Body of pancreas (tissue), 4 donors: ENCODE measurements at regions not wholly inside any gene's neighbourhood (a gene's known extent, or its start where the extent isn't known, plus 50 kb on each side); places are given as distances from the start of the nearest gene placed in this dataset.

ENCODE experiments used
- POLR2A ChIP-seq, 3 donors: fragments of 450-650 bp; IDR thresholded peaks; one replicate each; pipeline ENCODE4 v1.6.1; 2016; ENCODE audit warnings: antibody characterized with exemption in 3 of 3, mild to moderate bottlenecking in 2 of 3
- TF ChIP-seq, protein P1 (sequence below), 7 experiments: fragments of 450-650 bp in 4 of 7; fragments of 200-600 bp in 3 of 7; sonication (generic) in 3 of 7; IDR thresholded peaks; one replicate each; pipeline ENCODE4 v1.5.1; 2016 to 2019; ENCODE audit warnings: antibody characterized with exemption in 7 of 7

GRCh38 chr2:145593280-145593679 lies 1073.4 kb upstream of the ZEB2 start:
- TF ChIP-seq, protein P1, sequence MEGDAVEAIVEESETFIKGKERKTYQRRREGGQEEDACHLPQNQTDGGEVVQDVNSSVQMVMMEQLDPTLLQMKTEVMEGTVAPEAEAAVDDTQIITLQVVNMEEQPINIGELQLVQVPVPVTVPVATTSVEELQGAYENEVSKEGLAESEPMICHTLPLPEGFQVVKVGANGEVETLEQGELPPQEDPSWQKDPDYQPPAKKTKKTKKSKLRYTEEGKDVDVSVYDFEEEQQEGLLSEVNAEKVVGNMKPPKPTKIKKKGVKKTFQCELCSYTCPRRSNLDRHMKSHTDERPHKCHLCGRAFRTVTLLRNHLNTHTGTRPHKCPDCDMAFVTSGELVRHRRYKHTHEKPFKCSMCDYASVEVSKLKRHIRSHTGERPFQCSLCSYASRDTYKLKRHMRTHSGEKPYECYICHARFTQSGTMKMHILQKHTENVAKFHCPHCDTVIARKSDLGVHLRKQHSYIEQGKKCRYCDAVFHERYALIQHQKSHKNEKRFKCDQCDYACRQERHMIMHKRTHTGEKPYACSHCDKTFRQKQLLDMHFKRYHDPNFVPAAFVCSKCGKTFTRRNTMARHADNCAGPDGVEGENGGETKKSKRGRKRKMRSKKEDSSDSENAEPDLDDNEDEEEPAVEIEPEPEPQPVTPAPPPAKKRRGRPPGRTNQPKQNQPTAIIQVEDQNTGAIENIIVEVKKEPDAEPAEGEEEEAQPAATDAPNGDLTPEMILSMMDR (IDR thresholded peaks at IDR 0.05) = no peak
- TF ChIP-seq POLR2A (IDR thresholded peaks at IDR 0.05) = no peak
